CMK (cell line): ENCODE measurements at regions not wholly inside any gene's neighbourhood (a gene's known extent, or its start where the extent isn't known, plus 50 kb on each side); places are given as distances from the start of the nearest gene placed in this dataset.

Experiments
- DNase-seq: peaks from one replicate; pipeline ENCODE4 v3.0.0-alpha.2; 2010; ENCODE audit warnings: low read depth

GRCh38 chr10:10644676-10645385 lies 372.8 kb upstream of the CELF2 start:
- no peak for DNase-seq

- DNase-seq = no peak
Observed at GRCh38 chr10:10647331-10647730, 370.3 kb upstream of the CELF2 start.

- no peak for DNase-seq
Observed at GRCh38 chr10:10657139-10657760, 360.4 kb upstream of the CELF2 start.

GRCh38 chr10:10658172-10658785 lies 359.4 kb upstream of the CELF2 start:
- no peak for DNase-seq

- no peak for DNase-seq
Observed at GRCh38 chr10:10660054-10660453, 357.6 kb upstream of the CELF2 start.

GRCh38 chr10:10661176-10661575 lies 356.5 kb upstream of the CELF2 start:
- DNase-seq = no peak

GRCh38 chr10:10662716-10663408 lies 354.8 kb upstream of the CELF2 start:
- DNase-seq = no peak

- DNase-seq = no peak
Observed at GRCh38 chr10:10663622-10664021, 354.1 kb upstream of the CELF2 start.

- DNase-seq = no peak
Observed at GRCh38 chr10:10665750-10666149, 351.9 kb upstream of the CELF2 start.

- DNase-seq = no peak
Observed at GRCh38 chr10:10667466-10667865, 350.2 kb upstream of the CELF2 start.

GRCh38 chr10:10676972-10677371 lies 340.7 kb upstream of the CELF2 start:
- DNase-seq = no peak

GRCh38 chr10:10677479-10677878 lies 340.2 kb upstream of the CELF2 start:
- DNase-seq = no peak

- no peak for DNase-seq
Observed at GRCh38 chr10:10680496-10680895, 337.2 kb upstream of the CELF2 start.

GRCh38 chr10:10684972-10685371 lies 332.7 kb upstream of the CELF2 start:
- no peak for DNase-seq

- no peak for DNase-seq
Observed at GRCh38 chr10:10685566-10685965, 332.1 kb upstream of the CELF2 start.

- no peak for DNase-seq
Observed at GRCh38 chr10:10687751-10688150, 329.9 kb upstream of the CELF2 start.

- no peak for DNase-seq
Observed at GRCh38 chr10:10699427-10699826, 318.2 kb upstream of the CELF2 start.

GRCh38 chr10:10701084-10701611 lies 316.5 kb upstream of the CELF2 start:
- DNase-seq = no peak

GRCh38 chr10:10702211-10702610 lies 315.5 kb upstream of the CELF2 start:
- DNase-seq = no peak

- DNase-seq = no peak
Observed at GRCh38 chr10:10703382-10703781, 314.3 kb upstream of the CELF2 start.

GRCh38 chr10:10712155-10712704 lies 305.4 kb upstream of the CELF2 start:
- DNase-seq = no peak

- DNase-seq = no peak
Observed at GRCh38 chr10:10714327-10714726, 303.3 kb upstream of the CELF2 start.
